GM18505 (cell line): ENCODE measurements at regions not wholly inside any gene's neighbourhood (a gene's known extent, or its start where the extent isn't known, plus 50 kb on each side); places are given as distances from the start of the nearest gene placed in this dataset.

Source experiments
- ATAC-seq: cut with Tn5 transposase; IDR thresholded peaks from one replicate; pipeline ENCODE4 v1.9.1; 2021; ENCODE audit not compliant: unreplicated experiment
- POLR2A ChIP-seq: IDR thresholded peaks from 4 replicates; pipeline ENCODE4 v1.6.1; 2011; ENCODE audit warnings: borderline replicate concordance; ENCODE audit not compliant: insufficient read depth, insufficient read length; ENCODE audit errors: extremely low read depth

DNA sequence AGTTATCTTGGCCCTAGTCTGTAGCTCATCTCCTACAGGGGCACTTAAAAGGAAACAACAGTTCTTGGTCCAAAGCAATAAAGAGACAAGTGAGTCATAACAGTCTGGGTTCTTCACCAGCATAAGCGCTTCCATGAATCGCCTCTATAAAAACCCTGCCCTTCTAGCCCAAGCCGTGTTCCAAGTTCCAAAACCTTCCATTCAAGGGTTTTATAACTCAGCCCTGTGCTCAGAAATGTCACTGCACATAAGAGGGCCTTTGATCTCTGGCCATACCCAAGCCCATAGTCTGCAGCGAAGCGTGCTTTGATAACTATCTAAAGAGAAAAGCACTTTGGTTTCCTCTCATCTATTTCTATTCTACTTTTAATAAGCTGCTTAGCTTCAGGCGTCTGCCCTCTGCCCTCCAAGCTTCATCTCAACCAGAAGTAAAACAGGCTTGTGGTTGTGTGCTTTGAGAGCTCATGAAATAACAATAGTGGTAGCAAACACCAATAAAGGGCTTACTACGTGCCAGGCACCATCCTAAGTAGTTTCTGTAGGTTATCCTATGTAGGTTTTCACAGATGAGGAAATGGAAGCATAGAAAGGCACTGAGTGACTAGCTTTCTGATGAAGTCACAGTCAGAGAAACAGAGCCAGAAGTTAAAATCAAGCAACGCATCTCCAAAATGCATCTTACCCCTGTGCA lies 64.0 kb upstream of the AKAP13 start:
- TF ChIP-seq POLR2A: no peak
- ATAC-seq: no peak

DNA sequence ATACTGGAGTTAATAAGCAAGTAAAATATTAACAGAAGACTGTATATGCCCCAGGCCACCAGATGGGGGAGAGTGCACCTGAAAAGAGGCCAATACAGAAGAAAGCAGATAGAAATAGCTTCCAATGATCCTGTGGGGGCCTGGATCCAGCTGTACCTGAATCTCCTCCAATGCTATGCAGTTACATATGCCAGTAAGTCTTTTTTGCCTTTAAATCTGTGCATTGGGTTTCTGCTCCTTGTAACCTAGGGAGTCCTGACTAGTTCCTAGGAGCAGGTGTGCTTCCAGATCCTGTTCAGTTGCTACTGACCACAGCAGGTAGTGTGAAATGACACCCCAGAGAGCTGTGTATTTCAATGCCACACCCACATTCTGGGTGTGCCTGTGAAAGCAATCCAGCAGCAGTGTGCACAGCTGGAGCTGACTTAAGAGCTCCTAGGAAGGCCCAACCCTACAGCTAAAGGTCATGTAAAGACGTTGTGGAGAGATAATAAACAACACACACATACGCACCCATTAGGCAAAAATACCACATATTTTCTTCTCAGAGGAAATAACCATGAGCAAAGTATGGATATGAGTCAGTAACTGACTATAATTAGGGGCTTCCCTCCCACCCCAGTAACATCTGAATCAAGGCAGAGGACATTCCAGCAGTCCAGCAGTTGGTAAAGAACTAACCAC lies 62.2 kb upstream of the AKAP13 start:
- peak; percentile 82 for ATAC-seq
- TF ChIP-seq POLR2A: no peak

DNA sequence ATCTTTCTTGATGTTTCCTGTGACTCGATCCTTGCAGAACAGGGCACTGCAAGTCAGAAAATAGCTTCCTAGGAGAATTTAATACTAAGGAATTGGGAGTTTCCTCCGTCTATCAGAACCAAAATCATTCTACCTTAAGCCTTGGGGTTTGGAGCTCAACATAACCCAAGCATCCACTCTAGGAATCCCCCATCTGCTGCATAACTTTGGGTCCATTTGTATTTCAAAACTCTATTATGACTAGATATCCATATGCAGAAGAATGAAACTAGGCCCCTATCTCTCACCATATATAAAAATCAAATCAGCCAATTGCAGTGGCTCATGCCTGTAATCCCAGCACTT lies 61.7 kb upstream of the AKAP13 start:
- no peak for TF ChIP-seq POLR2A
- peak; percentile 18 for ATAC-seq

DNA sequence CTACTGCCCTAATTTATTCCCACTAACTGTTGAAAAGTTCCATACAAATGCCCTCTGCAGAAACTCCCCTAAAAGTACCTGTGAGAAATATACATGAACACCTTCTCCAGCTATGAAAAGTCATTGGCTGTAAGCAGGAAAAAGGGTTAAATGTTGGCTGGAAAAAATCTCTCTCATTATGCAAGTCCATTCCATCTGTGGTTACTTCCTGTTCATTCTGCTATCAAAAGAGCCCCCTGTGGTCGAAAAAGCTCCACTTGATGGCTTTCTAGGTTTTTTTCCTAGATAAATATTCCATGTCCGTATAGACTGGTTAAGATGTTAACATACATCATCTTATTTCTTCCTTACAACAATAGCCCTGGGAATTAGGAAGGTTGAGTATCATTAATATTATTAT lies 56.2 kb upstream of the AKAP13 start:
- no peak for TF ChIP-seq POLR2A
- no peak for ATAC-seq

DNA sequence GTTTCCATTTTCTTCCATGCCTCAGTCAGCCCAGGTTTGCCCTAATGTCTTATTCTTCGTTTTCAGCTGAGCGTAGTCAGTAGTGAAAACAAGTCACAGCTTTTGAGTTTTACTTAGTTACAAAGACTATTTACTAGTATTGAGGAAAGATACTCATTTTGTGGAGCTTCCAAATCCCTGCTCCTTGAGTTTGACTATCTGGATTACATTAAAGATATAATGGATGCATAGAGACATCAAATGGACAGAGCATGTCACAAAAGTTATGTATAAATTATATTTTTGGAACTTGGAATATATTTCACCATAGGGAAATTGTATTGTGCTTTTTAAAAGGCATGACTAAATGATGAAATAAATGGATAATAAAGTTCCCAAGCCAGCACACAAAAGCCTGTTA lies 54.6 kb upstream of the AKAP13 start:
- no peak for TF ChIP-seq POLR2A
- ATAC-seq: no peak

DNA sequence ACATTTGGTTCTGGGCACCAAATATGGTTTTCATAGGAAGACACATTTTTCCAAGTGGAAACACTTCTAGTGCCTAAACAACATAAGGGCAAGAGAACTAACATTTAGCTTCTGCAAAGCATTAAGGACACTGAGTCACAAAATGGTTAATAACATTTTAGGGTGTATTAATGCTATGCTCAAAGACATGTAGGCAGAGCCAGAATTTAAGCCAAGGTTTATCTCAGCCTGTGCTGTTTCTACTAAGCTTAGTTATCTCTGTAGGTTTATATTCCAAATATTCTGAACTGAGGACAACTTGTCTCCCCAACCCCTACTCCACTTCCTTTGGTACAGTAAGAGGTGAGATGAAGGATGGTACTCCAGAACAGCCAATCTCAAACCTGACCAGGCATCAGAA lies 54.1 kb upstream of the AKAP13 start:
- no peak for TF ChIP-seq POLR2A

DNA sequence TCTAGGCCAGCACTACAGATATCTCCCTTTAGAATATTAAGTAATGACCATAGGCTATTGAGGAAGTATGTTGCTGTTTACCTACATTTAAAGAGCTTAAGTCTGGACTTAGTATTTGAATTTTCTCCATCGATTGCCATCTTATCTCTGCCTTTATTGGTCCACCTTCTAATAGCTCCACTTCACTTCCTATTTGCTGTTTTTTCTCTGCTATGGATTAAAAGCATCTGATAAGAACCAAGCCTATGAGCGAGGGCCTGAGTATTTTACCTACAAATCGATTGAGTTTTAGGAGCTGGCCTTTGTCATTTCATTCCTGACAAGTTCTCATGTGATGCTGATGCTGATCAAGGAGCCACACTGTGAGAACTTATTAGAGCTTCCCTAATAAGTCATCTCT lies 52.6 kb upstream of the AKAP13 start:
- TF ChIP-seq POLR2A: no peak
- no peak for ATAC-seq

More for the DNA sequence above, 54.1 kb upstream of the AKAP13 start:
- ATAC-seq: no peak

DNA sequence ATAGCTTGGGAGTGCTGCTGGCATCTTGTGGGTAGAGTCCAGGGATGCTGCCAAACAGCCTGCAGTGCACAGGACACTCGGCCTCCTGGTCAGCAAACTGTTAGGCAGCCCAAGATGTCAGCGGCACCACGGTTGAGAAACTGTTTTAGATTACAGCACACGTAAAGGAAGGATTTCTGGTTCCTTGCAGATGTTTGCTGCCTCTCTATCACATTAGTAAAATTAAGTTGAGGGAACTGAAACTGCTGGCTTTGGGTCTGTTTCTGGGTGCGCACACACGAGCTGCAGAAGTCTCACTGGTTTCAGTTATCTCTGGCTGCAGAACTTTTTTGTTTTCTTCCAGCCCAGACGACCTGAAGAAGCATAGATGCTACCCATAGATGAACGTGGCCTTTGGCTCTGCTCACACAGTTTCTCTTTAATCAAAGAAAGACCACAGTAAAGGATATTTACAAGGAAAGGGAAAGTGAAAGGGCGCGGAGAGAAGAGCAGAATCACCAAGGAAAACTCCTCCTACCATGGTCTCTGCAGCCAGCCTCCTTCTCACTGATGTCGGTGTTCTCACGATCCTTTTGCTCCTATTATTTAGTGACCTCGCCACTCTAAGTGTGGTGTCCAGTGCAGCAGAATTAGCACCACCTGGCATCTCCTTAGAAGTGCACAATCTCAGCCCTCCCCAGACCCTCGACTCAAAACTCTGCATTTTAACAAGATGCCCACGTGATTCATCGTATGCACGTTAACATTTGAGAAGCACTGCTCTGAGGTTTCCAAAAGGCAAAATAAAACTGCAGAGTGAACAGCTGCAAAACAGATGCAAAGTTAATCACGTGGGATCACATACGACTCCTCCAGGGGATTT lies 50.6 kb upstream of the AKAP13 start:
- TF ChIP-seq POLR2A: peak; percentile 55
- peak; percentile 51 for ATAC-seq
